ENCODE measurements at regions not wholly inside any gene's neighbourhood (a gene's known extent, or its start where the extent isn't known, plus 50 kb on each side); places are given as distances from the start of the nearest gene placed in this dataset.

GRCh38 chr1:80384083-80384830 lies 1377.7 kb upstream of the ADGRL4 start:
- Histone ChIP-seq H3K9me3 (replicated peaks in 1 of 2; ENCODE audit: control insufficient read depth in 1 of 2, insufficient read depth in 1 of 2, low read length in 2 of 2) (peaks cover 18 to 20% of the 10 kb centered on the region in 2 donors), H3K9ac (ENCODE audit: insufficient read depth, low read length, poor library complexity, severe bottlenecking) (no peak overlapping the region), H3K4me2 (replicated peaks; ENCODE audit: extremely low read depth, low read length, poor library complexity, severe bottlenecking) (no peak overlapping the region), H4K20me1 (ENCODE audit: insufficient read depth, low read length) (no peaks in the 10 kb centered on the region), H2AFZ (ENCODE audit: insufficient read depth, low read depth, low read length, poor library complexity, severe bottlenecking) (no peak overlapping the region), H3K27ac (ENCODE audit: low read depth in 1 of 2, low read length in 2 of 2) (no peak overlapping the region), H3K79me2 (ENCODE audit: insufficient read depth, low read length) (no peaks in the 10 kb centered on the region), H3K4me3 (replicated peaks in 1 of 3; ENCODE audit: low read depth in 2 of 3, low read length in 3 of 3) (no peak overlapping the region), H3K36me3 (replicated peaks in 1 of 2; ENCODE audit: control insufficient read depth in 1 of 2, insufficient read depth in 2 of 2, low read length in 2 of 2) (no peaks in the 10 kb centered on the region), H3K4me1 (ENCODE audit: control insufficient read depth in 1 of 2, insufficient read depth in 2 of 2, low read length in 2 of 2) (no peaks in the 10 kb centered on the region), H3K27me3 (ENCODE audit: control insufficient read depth in 2 of 2, insufficient read depth in 2 of 2, low read length in 2 of 2) (no peaks in the 10 kb centered on the region)
- Mint-ChIP-seq H3K27ac (no peak overlapping the region), H3K4me3 (no peak overlapping the region), H3K36me3 (no peaks in the 10 kb centered on the region), H3K27me3 (ENCODE audit: low read depth in 3 of 3) (no peaks in the 10 kb centered on the region), H3K4me1 (no peaks in the 10 kb centered on the region), H3K9me3 (peaks cover 0 to 16% (median 7%) of the 10 kb centered on the region in 7 donors)
- no CpG with 5 or more reads among the region's 1 CpG for WGBS (ENCODE audit: insufficient coverage)
- DNase-seq, result no peak
- intact Hi-C loops (cut with micrococcal nuclease), result no loop called here
- TF ChIP-seq CTCF (IDR thresholded peaks at IDR 0.05), result no peak

DNA sequence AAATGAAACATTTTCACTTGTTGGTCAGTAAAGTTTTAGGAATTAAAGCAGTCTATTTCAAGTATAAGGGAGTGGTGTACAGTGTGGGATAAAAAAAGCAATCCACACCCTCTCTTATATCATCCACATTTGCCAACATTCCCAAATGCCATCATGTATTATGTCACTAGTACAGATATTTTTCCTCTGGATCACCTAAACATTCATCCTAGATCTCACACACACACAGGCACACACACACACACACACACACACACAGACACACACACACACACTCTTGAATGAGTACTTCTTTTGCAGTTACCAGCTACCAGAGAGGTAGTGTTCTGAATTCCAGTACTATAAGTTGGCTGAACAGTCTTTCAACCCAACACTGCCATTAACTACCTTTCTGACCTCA lies 1369.1 kb upstream of the ADGRL4 start:
- no peak overlapping the region for H3K27ac ChIP-seq (ENCODE audit: low read depth in 1 of 2, low read length in 2 of 2)
- no peaks in the 10 kb centered on the region for H4K20me1 ChIP-seq (ENCODE audit: insufficient read depth, low read length)
- no peaks in the 10 kb centered on the region for H3K36me3 ChIP-seq (replicated peaks in 1 of 2; ENCODE audit: control insufficient read depth in 1 of 2, insufficient read depth in 2 of 2, low read length in 2 of 2)
- H3K4me3 Mint-ChIP-seq, result no peak overlapping the region
- no peak overlapping the region for H3K9ac ChIP-seq (ENCODE audit: insufficient read depth, low read length, poor library complexity, severe bottlenecking)
- no peak overlapping the region for H3K27ac Mint-ChIP-seq
- H2AFZ ChIP-seq (ENCODE audit: insufficient read depth, low read depth, low read length, poor library complexity, severe bottlenecking), result no peak overlapping the region
- no peaks in the 10 kb centered on the region for H3K36me3 Mint-ChIP-seq
- H3K27me3 Mint-ChIP-seq (ENCODE audit: low read depth in 3 of 3), result no peaks in the 10 kb centered on the region
- DNase-seq, result no peak
- no peaks in the 10 kb centered on the region for H3K4me1 Mint-ChIP-seq
- H3K27me3 ChIP-seq (ENCODE audit: control insufficient read depth in 2 of 2, insufficient read depth in 2 of 2, low read length in 2 of 2), result no peaks in the 10 kb centered on the region
- no peak overlapping the region for H3K4me2 ChIP-seq (replicated peaks; ENCODE audit: extremely low read depth, low read length, poor library complexity, severe bottlenecking)
- H3K9me3 Mint-ChIP-seq, result peaks cover 0 to 6% (median 2%) of the 10 kb centered on the region in 7 donors
- H3K79me2 ChIP-seq (ENCODE audit: insufficient read depth, low read length), result no peaks in the 10 kb centered on the region
- peaks cover 0 to 4% of the 10 kb centered on the region in 2 donors for H3K9me3 ChIP-seq (replicated peaks in 1 of 2; ENCODE audit: control insufficient read depth in 1 of 2, insufficient read depth in 1 of 2, low read length in 2 of 2)
- no peak for TF ChIP-seq CTCF (IDR thresholded peaks at IDR 0.05)
- H3K4me1 ChIP-seq (ENCODE audit: control insufficient read depth in 1 of 2, insufficient read depth in 2 of 2, low read length in 2 of 2), result no peaks in the 10 kb centered on the region
- H3K4me3 ChIP-seq (replicated peaks in 1 of 3; ENCODE audit: low read depth in 2 of 3, low read length in 3 of 3), result no peak overlapping the region
- intact Hi-C loops (cut with micrococcal nuclease), result no loop called here
